GM19043 (cell line): ENCODE measurements at regions not wholly inside any gene's neighbourhood (a gene's known extent, or its start where the extent isn't known, plus 50 kb on each side); places are given as distances from the start of the nearest gene placed in this dataset.

Experiments used
- ATAC-seq: cut with Tn5 transposase; IDR thresholded peaks from one replicate; pipeline ENCODE4 v1.9.1; 2021; ENCODE audit warnings: low read depth; ENCODE audit not compliant: unreplicated experiment

GRCh38 chrX:125769628-125770027, 396.5 kb downstream of the DCAF12L2 start:
- no peak for ATAC-seq

GRCh38 chrX:125778261-125778660, 387.8 kb downstream of the DCAF12L2 start:
- no peak for ATAC-seq

- no peak for ATAC-seq
These were observed 383.9 kb downstream of the DCAF12L2 start for GRCh38 chrX:125782184-125782583.

- no peak for ATAC-seq
These were observed 379.8 kb downstream of the DCAF12L2 start for GRCh38 chrX:125786316-125786715.

- ATAC-seq = no peak
These were observed 374.3 kb downstream of the DCAF12L2 start for GRCh38 chrX:125791787-125792186.

GRCh38 chrX:125810856-125811255, 355.2 kb downstream of the DCAF12L2 start:
- no peak for ATAC-seq

- no peak for ATAC-seq
These were observed 340.0 kb downstream of the DCAF12L2 start for GRCh38 chrX:125826080-125826479.

GRCh38 chrX:125826774-125827451, 339.2 kb downstream of the DCAF12L2 start:
- no peak for ATAC-seq

GRCh38 chrX:125846271-125846670, 319.8 kb downstream of the DCAF12L2 start:
- no peak for ATAC-seq

- ATAC-seq = no peak
These were observed 315.4 kb downstream of the DCAF12L2 start for GRCh38 chrX:125850693-125851092.

- no peak for ATAC-seq
These were observed 282.9 kb downstream of the DCAF12L2 start for GRCh38 chrX:125883169-125883568.

- ATAC-seq = no peak
These were observed 271.1 kb downstream of the DCAF12L2 start for GRCh38 chrX:125894947-125895346.

GRCh38 chrX:125895518-125895917, 270.6 kb downstream of the DCAF12L2 start:
- no peak for ATAC-seq

GRCh38 chrX:125926295-125926694, 239.8 kb downstream of the DCAF12L2 start:
- ATAC-seq = no peak

GRCh38 chrX:125940985-125941384, 225.1 kb downstream of the DCAF12L2 start:
- ATAC-seq = no peak

- no peak for ATAC-seq
These were observed 218.6 kb downstream of the DCAF12L2 start for GRCh38 chrX:125947501-125947900.

GRCh38 chrX:125952973-125953372, 213.1 kb downstream of the DCAF12L2 start:
- no peak for ATAC-seq

GRCh38 chrX:125953814-125954213, 212.3 kb downstream of the DCAF12L2 start:
- no peak for ATAC-seq

GRCh38 chrX:125954236-125954635, 211.9 kb downstream of the DCAF12L2 start:
- ATAC-seq = no peak

- no peak for ATAC-seq
These were observed 188.2 kb downstream of the DCAF12L2 start for GRCh38 chrX:125977851-125978250.

- no peak for ATAC-seq
These were observed 167.7 kb downstream of the DCAF12L2 start for GRCh38 chrX:125998432-125998831.

- ATAC-seq = no peak
These were observed 138.9 kb downstream of the DCAF12L2 start for GRCh38 chrX:126027229-126027628.

GRCh38 chrX:126030021-126030420, 136.1 kb downstream of the DCAF12L2 start:
- no peak for ATAC-seq
